ENCODE measurements at regions not wholly inside any gene's neighbourhood (a gene's known extent, or its start where the extent isn't known, plus 50 kb on each side); places are given as distances from the start of the nearest gene placed in this dataset.

GRCh38 chr14:50018933-50019210, 97.5 kb downstream of the VCPKMT start:
- POLR2A ChIA-PET, result interaction anchor here (1.1 to 1.9 kb wide), 2 partner anchors 11 to 43 kb away, joined by 3 to 7 read pairs; no protein-coding TSS in a partner anchor
- Histone ChIP-seq H2AFZ (ENCODE audit: low read length) (no peak overlapping the region), H3K36me3 (ENCODE audit: insufficient read depth, low read length) (no peaks in the 10 kb centered on the region), H4K20me1 (ENCODE audit: insufficient read depth, low read length) (no peaks in the 10 kb centered on the region), H3K9me2 (ENCODE audit: insufficient read depth, low read length) (no peaks in the 10 kb centered on the region), H3K9me3 (ENCODE audit: low read length) (peaks cover 12% of the 10 kb centered on the region), H3K4me1 (ENCODE audit: insufficient read depth, low read length, poor library complexity, severe bottlenecking) (no peaks in the 10 kb centered on the region), H3K27ac (ENCODE audit: low read depth, low read length, poor library complexity, severe bottlenecking) (no peak overlapping the region), H3K79me2 (ENCODE audit: insufficient read depth, low read depth, low read length) (no peaks in the 10 kb centered on the region), H3K4me3 (ENCODE audit: low read depth, low read length, poor library complexity, severe bottlenecking) (no peak overlapping the region), H3K4me2 (ENCODE audit: low read length) (no peak overlapping the region)
- no peak for DNase-seq (ENCODE audit: low spot score)
- BruUV-seq (replicated peaks), result no TSS peak
- TF ChIP-seq CTCF (conservative IDR thresholded peaks at IDR 0.05; ENCODE audit: low read length) (no peak), EZH2phosphoT487 (IDR thresholded peaks at IDR 0.05; ENCODE audit: borderline replicate concordance, low read depth, low read length) (no peak)
- intact Hi-C loops (cut with micrococcal nuclease; ENCODE audit: unreplicated experiment), result no loop called here
- CTCF ChIA-PET (ENCODE audit: unreplicated experiment), result no interaction called here

GRCh38 chr14:50020184-50020583, 96.2 kb downstream of the VCPKMT start:
- DNase-seq (ENCODE audit: low spot score), result no peak
- no peak overlapping the region for H3K27ac ChIP-seq (ENCODE audit: low read depth, low read length, poor library complexity, severe bottlenecking)
- intact Hi-C loops (cut with micrococcal nuclease; ENCODE audit: unreplicated experiment), result no loop called here
- H3K9me3 ChIP-seq (ENCODE audit: low read length), result peaks cover 15% of the 10 kb centered on the region
- no peaks in the 10 kb centered on the region for H3K79me2 ChIP-seq (ENCODE audit: insufficient read depth, low read depth, low read length)
- H2AFZ ChIP-seq (ENCODE audit: low read length), result no peak overlapping the region
- CTCF ChIA-PET (ENCODE audit: unreplicated experiment), result no interaction called here
- no peaks in the 10 kb centered on the region for H3K4me1 ChIP-seq (ENCODE audit: insufficient read depth, low read length, poor library complexity, severe bottlenecking)
- TF ChIP-seq CTCF (conservative IDR thresholded peaks at IDR 0.05; ENCODE audit: low read length), result no peak
- no peak for TF ChIP-seq EZH2phosphoT487 (IDR thresholded peaks at IDR 0.05; ENCODE audit: borderline replicate concordance, low read depth, low read length)
- no peaks in the 10 kb centered on the region for H4K20me1 ChIP-seq (ENCODE audit: insufficient read depth, low read length)
- H3K4me2 ChIP-seq (ENCODE audit: low read length), result no peak overlapping the region
- H3K9me2 ChIP-seq (ENCODE audit: insufficient read depth, low read length), result no peaks in the 10 kb centered on the region
- no TSS peak for BruUV-seq (replicated peaks)
- POLR2A ChIA-PET, result no interaction called here
- H3K4me3 ChIP-seq (ENCODE audit: low read depth, low read length, poor library complexity, severe bottlenecking), result no peak overlapping the region
- no peaks in the 10 kb centered on the region for H3K36me3 ChIP-seq (ENCODE audit: insufficient read depth, low read length)

GRCh38 chr14:50020799-50021198, 95.6 kb downstream of the VCPKMT start:
- Histone ChIP-seq H3K79me2 (ENCODE audit: insufficient read depth, low read depth, low read length) (no peaks in the 10 kb centered on the region), H3K4me2 (ENCODE audit: low read length) (no peak overlapping the region), H3K4me3 (ENCODE audit: low read depth, low read length, poor library complexity, severe bottlenecking) (no peak overlapping the region), H3K9me3 (ENCODE audit: low read length) (peaks cover 21% of the 10 kb centered on the region), H4K20me1 (ENCODE audit: insufficient read depth, low read length) (no peaks in the 10 kb centered on the region), H3K4me1 (ENCODE audit: insufficient read depth, low read length, poor library complexity, severe bottlenecking) (no peaks in the 10 kb centered on the region), H2AFZ (ENCODE audit: low read length) (no peak overlapping the region), H3K9me2 (ENCODE audit: insufficient read depth, low read length) (no peaks in the 10 kb centered on the region), H3K27ac (ENCODE audit: low read depth, low read length, poor library complexity, severe bottlenecking) (no peak overlapping the region), H3K36me3 (ENCODE audit: insufficient read depth, low read length) (no peaks in the 10 kb centered on the region)
- POLR2A ChIA-PET, result no interaction called here
- intact Hi-C loops (cut with micrococcal nuclease; ENCODE audit: unreplicated experiment), result no loop called here
- DNase-seq (ENCODE audit: low spot score), result no peak
- no TSS peak for BruUV-seq (replicated peaks)
- TF ChIP-seq CTCF (conservative IDR thresholded peaks at IDR 0.05; ENCODE audit: low read length) (no peak), EZH2phosphoT487 (IDR thresholded peaks at IDR 0.05; ENCODE audit: borderline replicate concordance, low read depth, low read length) (no peak)
- CTCF ChIA-PET (ENCODE audit: unreplicated experiment), result no interaction called here
